GM12878 (cell line): ENCODE measurements at regions not wholly inside any gene's neighbourhood (a gene's known extent, or its start where the extent isn't known, plus 50 kb on each side); places are given as distances from the start of the nearest gene placed in this dataset.

ENCODE experiments used
- ATAC-seq: fragments of 200-7000 bp; cut with Tn5 transposase; 3 replicates; pipeline ENCODE4 v1.9.1; 2020; ENCODE audit warnings: mild to moderate bottlenecking, moderate library complexity
- BruUV-seq: library from RNA; stranded (reverse); fragments of 400-500 nt; replicated peaks from 2 replicates; lab custom pipeline; 2021; lab: Mats Ljungman, UMichigan
- CTCF ChIA-PET: fragments of 300-600 bp; sonication (Branson Sonifier 250); formaldehyde crosslinking; extraction: SDS; loops from one replicate; lab custom pipeline; 2021; ENCODE audit warnings: inconsistent platforms; lab: Yijun Ruan, JAX
- POLR2A ChIA-PET: fragments of 350-600 bp; formaldehyde crosslinking; extraction: SDS; loops from one replicate; lab custom pipeline; 2021; ENCODE audit warnings: inconsistent platforms; lab: Charles Lee
- RAD21 ChIA-PET: fragments of 300-600 bp; sonication (Branson Sonifier 250); formaldehyde crosslinking; loops from one replicate; lab custom pipeline; 2023; ENCODE audit warnings: antibody characterized with exemption; ENCODE audit not compliant: unreplicated experiment; lab: Charles Lee
- SMC1A ChIA-PET: fragments of 300-600 bp; sonication (Branson Sonifier 250); formaldehyde crosslinking; loops from one replicate; lab custom pipeline; 2023; ENCODE audit not compliant: unreplicated experiment, uncharacterized antibody; lab: Charles Lee
- DNase-seq: peaks from one replicate; pipeline ENCODE4 v3.0.0-alpha.2; 2011; ENCODE audit warnings: low read depth, low spot score
- FAIRE-seq: peaks from 3 replicates; lab custom pipeline; 2011; peaks lifted over from hg19 to GRCh38; lab: Jason Lieb, UNC
- H2AFZ ChIP-seq: 2 replicates; pipeline ENCODE4 v1.6.0; 2011; ENCODE audit warnings: low read depth, low read length, control low read depth; ENCODE audit not compliant: control insufficient read depth
- H3K27ac ChIP-seq: 2 replicates; pipeline ENCODE4 v1.5.1; 2011; ENCODE audit warnings: control low read depth; ENCODE audit not compliant: control insufficient read depth, insufficient read depth
- H3K27me3 ChIP-seq, 2 experiments: replicated peaks in 1 of 2; 2 replicates each; pipeline versions ENCODE4 v1.6.0 to v1.6.1; 2011; ENCODE audit warnings: low read length in 1 of 2; ENCODE audit not compliant: control insufficient read depth in 2 of 2, insufficient read depth in 2 of 2
- H3K36me3 ChIP-seq, 2 experiments: 2 replicates each; pipeline ENCODE4 v1.5.1; 2011; ENCODE audit warnings: low read length in 1 of 2; ENCODE audit not compliant: control insufficient read depth in 2 of 2, insufficient read depth in 2 of 2
- H3K4me1 ChIP-seq: 2 replicates; pipeline ENCODE4 v1.6.1; 2011; ENCODE audit warnings: mild to moderate bottlenecking, low read length, moderate library complexity, mixed read lengths; ENCODE audit not compliant: control insufficient read depth, insufficient read depth
- H3K4me2 ChIP-seq: 2 replicates; pipeline ENCODE4 v1.6.0; 2011; ENCODE audit warnings: control low read depth; ENCODE audit not compliant: control insufficient read depth, insufficient read depth
- H3K4me3 ChIP-seq: fragments of 200-600 bp; sonication (generic); 2 replicates; pipeline ENCODE4 v1.5.1; 2016
- H3K79me2 ChIP-seq: 2 replicates; pipeline ENCODE4 v1.6.0; 2011; ENCODE audit warnings: low read length; ENCODE audit not compliant: control insufficient read depth, insufficient read depth
- H3K9ac ChIP-seq: 2 replicates; pipeline ENCODE4 v1.8.0; 2011; ENCODE audit warnings: low read length, control low read depth, mixed read lengths; ENCODE audit not compliant: control insufficient read depth, insufficient read depth
- H3K9me3 ChIP-seq: replicated peaks from 3 replicates; pipeline ENCODE4 v1.5.1; 2011; ENCODE audit warnings: mild to moderate bottlenecking, low read length; ENCODE audit not compliant: control insufficient read depth, insufficient read depth
- H4K20me1 ChIP-seq: 2 replicates; pipeline ENCODE4 v1.6.0; 2011; ENCODE audit not compliant: control insufficient read depth, insufficient read depth
- ATF7 ChIP-seq: fragments of 450-650 bp; IDR thresholded peaks from 2 replicates; pipeline ENCODE4 v1.6.1; 2016; ENCODE audit warnings: low read depth, mild to moderate bottlenecking
- HSF1 ChIP-seq: fragments of 150-350 bp; IDR thresholded peaks from 2 replicates; pipeline ENCODE4 v1.6.1; 2014; ENCODE audit warnings: mild to moderate bottlenecking, low read depth, low read length
- IKZF1 ChIP-seq: fragments of 450-650 bp; conservative IDR thresholded peaks from 2 replicates; pipeline ENCODE4 v1.6.1; 2017; ENCODE audit warnings: antibody characterized with exemption, mild to moderate bottlenecking
- IKZF2 ChIP-seq, 2 experiments: fragments of 450-650 bp; IDR thresholded peaks; 2 replicates each; pipeline ENCODE4 v1.6.1; 2017; ENCODE audit warnings: mild to moderate bottlenecking in 2 of 2, moderate library complexity in 2 of 2
- PKNOX1 ChIP-seq: fragments of 450-650 bp; IDR thresholded peaks from 2 replicates; pipeline ENCODE4 v1.6.1; 2016; ENCODE audit warnings: mild to moderate bottlenecking
- SUPT20H ChIP-seq: IDR thresholded peaks from 2 replicates; pipeline ENCODE4 v1.6.1; 2011; ENCODE audit warnings: low read depth, mild to moderate bottlenecking, low read length, moderate library complexity, borderline replicate concordance; ENCODE audit not compliant: control insufficient read depth
- WGBS: methylation state at CpG from one replicate; pipeline ENCODE4 v1.1.6; 2016; ENCODE audit warnings: low lambda C conversion rate; ENCODE audit not compliant: insufficient replicate concordance, insufficient coverage; ENCODE audit errors: missing lambda C conversion rate; 5-methylcytosine and 5-hydroxymethylcytosine counted together
- in situ Hi-C: fragments of 300-500 bp; cut with MboI; formaldehyde crosslinking; loops from 9 replicates; pipeline ENCODE4 v1.14.3; 2018; ENCODE audit warnings: mixed read lengths
- intact Hi-C: fragments of 100-400 bp; cut with micrococcal nuclease; formaldehyde crosslinking; loops from one replicate; pipeline ENCODE4 v1.14.2; 2022; ENCODE audit not compliant: unreplicated experiment

GRCh38 chr14:45807178-45807899 lies 554.3 kb upstream of the MIS18BP1 start:
- H3K4me3 ChIP-seq, result no peak overlapping the region
- no peak overlapping the region for H3K9ac ChIP-seq
- no peaks in the 10 kb centered on the region for H3K4me1 ChIP-seq
- no peaks in the 10 kb centered on the region for H3K79me2 ChIP-seq
- ChIA-PET POLR2A (interaction anchor here (1.0 kb wide), 1 partner anchor 79 kb away, joined by 3 read pairs; no protein-coding TSS in a partner anchor), CTCF (interaction anchor here (3.9 kb wide), 1 partner anchor 107 kb away, joined by 23 read pairs; no protein-coding TSS in a partner anchor), RAD21 (interaction anchor here (1.3 to 4.5 kb wide), 6 partner anchors 9 to 107 kb away, joined by 3 to 32 read pairs (median 12); no protein-coding TSS in a partner anchor), SMC1A (interaction anchor here (0.6 to 4.9 kb wide), 6 partner anchors 10 to 99 kb away, joined by 3 to 37 read pairs (median 3); no protein-coding TSS in a partner anchor)
- H3K4me2 ChIP-seq, result no peak overlapping the region
- H2AFZ ChIP-seq, result 0 out of 2 replicates have a peak overlapping the region, but pooled peaks have one; percentile 4
- H3K9me3 ChIP-seq, result no peaks in the 10 kb centered on the region
- WGBS, result 43% methylated on average over 5 of the region's 5 CpGs
- no peak overlapping the region for H3K27ac ChIP-seq
- FAIRE-seq (no peak), ATAC-seq (peak; percentile 66), DNase-seq (no peak)
- BruUV-seq, result no TSS peak
- intact Hi-C loops, result no loop called here
- in situ Hi-C loops, result no loop called here
- no peaks in the 10 kb centered on the region for H3K27me3 ChIP-seq
- peak; percentile 38; the same call in 1 of the 2 replicates for TF ChIP-seq PKNOX1
- no peak for TF ChIP-seq ATF7
- 0 out of 2 replicates have a peak, but pooled peaks have one; percentile 12 for TF ChIP-seq IKZF1
- H3K36me3 ChIP-seq, result no peaks in the 10 kb centered on the region
- H4K20me1 ChIP-seq, result no peaks in the 10 kb centered on the region

- 50% methylated on average over 2 of the region's 2 CpGs for WGBS
- Histone ChIP-seq H3K4me2 (no peak overlapping the region), H3K4me3 (no peak overlapping the region), H3K9me3 (no peaks in the 10 kb centered on the region; the same call in 2 of the 3 replicates), H3K4me1 (no peaks in the 10 kb centered on the region), H4K20me1 (no peaks in the 10 kb centered on the region), H3K79me2 (no peaks in the 10 kb centered on the region), H3K9ac (no peak overlapping the region), H3K27me3 (no peaks in the 10 kb centered on the region), H3K27ac (no peak overlapping the region), H2AFZ (no peak overlapping the region), H3K36me3 (no peaks in the 10 kb centered on the region)
- in situ Hi-C loops, result no loop called here
- POLR2A ChIA-PET, result interaction anchor here (0.6 kb wide), 1 partner anchor 12 kb away, joined by 3 read pairs; no protein-coding TSS in a partner anchor
- CTCF ChIA-PET, result interaction anchor here (0.6 to 1.6 kb wide), 7 partner anchors 10 to 152 kb away, joined by 3 to 4 read pairs (median 3); no protein-coding TSS in a partner anchor
- no TSS peak for BruUV-seq
- ATAC-seq (no peak), DNase-seq (no peak), FAIRE-seq (no peak)
- SMC1A ChIA-PET, result interaction anchor here (1.0 to 2.0 kb wide), 13 partner anchors 8 to 99 kb away, joined by 3 to 7 read pairs (median 3); no protein-coding TSS in a partner anchor
- intact Hi-C loops, result no loop called here
- RAD21 ChIA-PET, result interaction anchor here (0.9 to 3.2 kb wide), 5 partner anchors 10 to 189 kb away, joined by 3 to 15 read pairs (median 6); no protein-coding TSS in a partner anchor
- TF ChIP-seq IKZF2 (IDR thresholded peaks at IDR 0.05), result no peak
- TF ChIP-seq HSF1, result no peak
- TF ChIP-seq SUPT20H, result no peak
Observed at GRCh38 chr14:45799511-45799910, 546.5 kb upstream of the MIS18BP1 start.
